ENCODE measurements at regions not wholly inside any gene's neighbourhood (a gene's known extent, or its start where the extent isn't known, plus 50 kb on each side); places are given as distances from the start of the nearest gene placed in this dataset.
A peak's percentile ranks its signal among the peaks of the same experiment; 100 is the strongest.

DNA sequence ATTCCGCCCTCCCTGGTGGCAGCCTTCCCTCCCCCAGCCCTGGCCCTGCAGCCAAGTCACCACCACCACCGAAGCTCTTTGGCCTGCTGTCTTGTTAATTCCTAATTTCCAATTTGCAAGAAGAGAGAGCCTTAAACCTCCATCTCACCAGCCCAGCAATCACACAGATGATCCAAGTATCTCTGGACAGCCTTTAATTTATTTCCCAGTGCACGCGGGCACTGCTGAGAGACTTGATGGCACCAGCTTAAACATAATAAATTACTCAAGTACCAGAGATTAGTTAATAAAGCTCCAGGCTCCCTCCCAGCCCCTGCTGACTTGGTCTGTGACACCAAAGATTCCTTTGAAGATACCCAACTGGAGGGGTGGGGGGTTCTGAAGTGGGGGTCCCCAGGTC lies 494.7 kb downstream of the BUD13 start:
- no peaks in the 10 kb centered on the region; the same call in 1 of the 2 replicates for H3K27me3 ChIP-seq (ENCODE audit: control insufficient read depth, insufficient read depth, low read length)
- no peaks in the 10 kb centered on the region for H3K9me3 ChIP-seq (ENCODE audit: control insufficient read depth, insufficient read depth, low read depth, low read length)
- intact Hi-C loops (cut with micrococcal nuclease; ENCODE audit: unreplicated experiment) = loop anchor here (5.0 kb wide), 2 partner anchors 364 to 941 kb away; no protein-coding TSS in a partner anchor
- in situ Hi-C loops (cut with HindIII; ENCODE audit: low pct_unique_long_range_greater_than_20kb, low sequenced_read_pairs) = no loop called here
- ChIA-PET POLR2A (no interaction called here), CTCF (no interaction called here)
- TF ChIP-seq SIN3A (IDR thresholded peaks at IDR 0.05; ENCODE audit: borderline replicate concordance, insufficient read depth, low read depth, low read length) (no peak), TCF7L2 (IDR thresholded peaks at IDR 0.05; ENCODE audit: low read depth, low read length) (no peak), POLR2AphosphoS5 (IDR thresholded peaks at IDR 0.05; ENCODE audit: low read depth, low read length) (no peak)
- TF ChIP-seq, protein P1, sequence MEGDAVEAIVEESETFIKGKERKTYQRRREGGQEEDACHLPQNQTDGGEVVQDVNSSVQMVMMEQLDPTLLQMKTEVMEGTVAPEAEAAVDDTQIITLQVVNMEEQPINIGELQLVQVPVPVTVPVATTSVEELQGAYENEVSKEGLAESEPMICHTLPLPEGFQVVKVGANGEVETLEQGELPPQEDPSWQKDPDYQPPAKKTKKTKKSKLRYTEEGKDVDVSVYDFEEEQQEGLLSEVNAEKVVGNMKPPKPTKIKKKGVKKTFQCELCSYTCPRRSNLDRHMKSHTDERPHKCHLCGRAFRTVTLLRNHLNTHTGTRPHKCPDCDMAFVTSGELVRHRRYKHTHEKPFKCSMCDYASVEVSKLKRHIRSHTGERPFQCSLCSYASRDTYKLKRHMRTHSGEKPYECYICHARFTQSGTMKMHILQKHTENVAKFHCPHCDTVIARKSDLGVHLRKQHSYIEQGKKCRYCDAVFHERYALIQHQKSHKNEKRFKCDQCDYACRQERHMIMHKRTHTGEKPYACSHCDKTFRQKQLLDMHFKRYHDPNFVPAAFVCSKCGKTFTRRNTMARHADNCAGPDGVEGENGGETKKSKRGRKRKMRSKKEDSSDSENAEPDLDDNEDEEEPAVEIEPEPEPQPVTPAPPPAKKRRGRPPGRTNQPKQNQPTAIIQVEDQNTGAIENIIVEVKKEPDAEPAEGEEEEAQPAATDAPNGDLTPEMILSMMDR (IDR thresholded peaks at IDR 0.05) = no peak
- TF ChIP-seq, protein P2, sequence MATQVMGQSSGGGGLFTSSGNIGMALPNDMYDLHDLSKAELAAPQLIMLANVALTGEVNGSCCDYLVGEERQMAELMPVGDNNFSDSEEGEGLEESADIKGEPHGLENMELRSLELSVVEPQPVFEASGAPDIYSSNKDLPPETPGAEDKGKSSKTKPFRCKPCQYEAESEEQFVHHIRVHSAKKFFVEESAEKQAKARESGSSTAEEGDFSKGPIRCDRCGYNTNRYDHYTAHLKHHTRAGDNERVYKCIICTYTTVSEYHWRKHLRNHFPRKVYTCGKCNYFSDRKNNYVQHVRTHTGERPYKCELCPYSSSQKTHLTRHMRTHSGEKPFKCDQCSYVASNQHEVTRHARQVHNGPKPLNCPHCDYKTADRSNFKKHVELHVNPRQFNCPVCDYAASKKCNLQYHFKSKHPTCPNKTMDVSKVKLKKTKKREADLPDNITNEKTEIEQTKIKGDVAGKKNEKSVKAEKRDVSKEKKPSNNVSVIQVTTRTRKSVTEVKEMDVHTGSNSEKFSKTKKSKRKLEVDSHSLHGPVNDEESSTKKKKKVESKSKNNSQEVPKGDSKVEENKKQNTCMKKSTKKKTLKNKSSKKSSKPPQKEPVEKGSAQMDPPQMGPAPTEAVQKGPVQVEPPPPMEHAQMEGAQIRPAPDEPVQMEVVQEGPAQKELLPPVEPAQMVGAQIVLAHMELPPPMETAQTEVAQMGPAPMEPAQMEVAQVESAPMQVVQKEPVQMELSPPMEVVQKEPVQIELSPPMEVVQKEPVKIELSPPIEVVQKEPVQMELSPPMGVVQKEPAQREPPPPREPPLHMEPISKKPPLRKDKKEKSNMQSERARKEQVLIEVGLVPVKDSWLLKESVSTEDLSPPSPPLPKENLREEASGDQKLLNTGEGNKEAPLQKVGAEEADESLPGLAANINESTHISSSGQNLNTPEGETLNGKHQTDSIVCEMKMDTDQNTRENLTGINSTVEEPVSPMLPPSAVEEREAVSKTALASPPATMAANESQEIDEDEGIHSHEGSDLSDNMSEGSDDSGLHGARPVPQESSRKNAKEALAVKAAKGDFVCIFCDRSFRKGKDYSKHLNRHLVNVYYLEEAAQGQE (IDR thresholded peaks at IDR 0.05; ENCODE audit: insufficient read depth in 1 of 2, low read depth in 2 of 2, low read length in 1 of 2) = no peak
- ATAC-seq (no peak), DNase-seq (ENCODE audit: low read depth, low spot score) (no peak)
- no peaks in the 10 kb centered on the region for H3K36me3 ChIP-seq (ENCODE audit: control insufficient read depth, insufficient read depth, low read length)
- no peak overlapping the region for H3K27ac ChIP-seq (ENCODE audit: low read length)
- H3K4me3 ChIP-seq (ENCODE audit: low read depth in 2 of 2, low read length in 2 of 2) = no peak overlapping the region
- BruUV-seq (replicated peaks) = no TSS peak
- 0 out of 2 replicates have a peak, but pooled peaks cover 2% of the 10 kb centered on the region for H3K4me1 ChIP-seq (ENCODE audit: control insufficient read depth, insufficient read depth, low read length)

DNA sequence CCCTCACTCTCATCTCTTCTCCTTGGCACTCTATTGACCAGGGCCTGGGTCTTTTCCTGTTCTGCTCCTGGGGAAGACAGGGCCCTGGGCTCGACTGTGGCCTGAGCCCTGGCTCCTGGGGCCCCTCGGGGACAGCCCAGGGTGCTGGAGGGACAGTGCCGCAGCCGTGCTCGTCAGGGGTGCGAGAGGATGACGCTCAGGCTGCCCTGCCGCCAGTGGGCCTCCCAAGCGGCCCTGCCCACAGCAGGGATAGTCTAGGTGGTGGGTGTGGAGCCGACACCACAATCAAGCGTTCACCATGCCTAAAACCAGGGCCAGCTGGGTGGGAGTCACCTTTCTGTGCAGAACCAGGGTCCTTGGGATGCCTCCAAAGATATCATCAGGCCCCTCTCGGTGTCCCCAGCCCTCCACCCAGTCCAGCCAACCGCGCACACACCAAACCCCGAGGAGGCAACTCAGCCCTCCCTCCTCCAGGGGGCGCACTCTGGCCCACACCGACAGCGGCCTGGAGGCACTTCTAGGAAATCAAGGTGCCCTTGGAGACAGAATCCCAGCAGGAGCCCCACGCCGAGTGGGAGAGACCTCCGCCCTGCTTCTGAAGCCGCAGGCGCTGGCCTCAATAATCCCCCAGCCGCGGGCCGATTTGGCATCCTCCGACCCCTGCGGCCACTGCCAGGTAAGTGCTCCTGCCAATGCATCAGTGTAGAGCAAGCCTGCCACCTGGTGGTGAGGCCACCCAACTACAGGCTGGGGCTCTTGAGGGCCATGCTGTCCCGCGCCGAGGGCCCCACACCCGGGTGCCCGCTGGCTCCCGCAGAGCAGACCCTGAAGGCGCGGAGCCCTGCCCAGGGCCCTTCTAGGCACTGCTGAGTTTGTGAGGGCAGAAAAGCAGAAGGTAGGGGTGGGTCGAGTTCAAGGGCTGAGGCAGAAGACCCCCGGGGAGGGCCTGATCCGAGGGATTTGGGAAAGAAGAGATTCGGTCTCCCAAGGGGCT lies 496.4 kb downstream of the BUD13 start:
- H3K9me3 ChIP-seq (ENCODE audit: control insufficient read depth, insufficient read depth, low read depth, low read length) = no peaks in the 10 kb centered on the region
- intact Hi-C loops (cut with micrococcal nuclease; ENCODE audit: unreplicated experiment) (loop anchor here (2.0 to 5.0 kb wide), 3 partner anchors 366 to 952 kb away; no protein-coding TSS in a partner anchor), in situ Hi-C loops (cut with HindIII; ENCODE audit: low pct_unique_long_range_greater_than_20kb, low sequenced_read_pairs) (no loop called here)
- H3K4me1 ChIP-seq (ENCODE audit: control insufficient read depth, insufficient read depth, low read length) = 0 out of 2 replicates have a peak, but pooled peaks cover 2% of the 10 kb centered on the region
- ATAC-seq (peak; percentile 95), DNase-seq (ENCODE audit: low read depth, low spot score) (peak; percentile 28)
- no peaks in the 10 kb centered on the region for H3K36me3 ChIP-seq (ENCODE audit: control insufficient read depth, insufficient read depth, low read length)
- no peaks in the 10 kb centered on the region; the same call in 1 of the 2 replicates for H3K27me3 ChIP-seq (ENCODE audit: control insufficient read depth, insufficient read depth, low read length)
- H3K4me3 ChIP-seq (ENCODE audit: low read depth in 2 of 2, low read length in 2 of 2) = no peak overlapping the region
- CTCF ChIA-PET = no interaction called here
- POLR2A ChIA-PET = no interaction called here
- BruUV-seq (replicated peaks) = no TSS peak
- H3K27ac ChIP-seq (ENCODE audit: low read length) = no peak overlapping the region
- no peak for TF ChIP-seq POLR2AphosphoS5 (IDR thresholded peaks at IDR 0.05; ENCODE audit: low read depth, low read length)
- TF ChIP-seq, protein P1 (IDR thresholded peaks at IDR 0.05) = peak; percentile 98
